ENCODE measurements at regions not wholly inside any gene's neighbourhood (a gene's known extent, or its start where the extent isn't known, plus 50 kb on each side); places are given as distances from the start of the nearest gene placed in this dataset.
A peak's percentile ranks its signal among the peaks of the same experiment; 100 is the strongest.

DNA sequence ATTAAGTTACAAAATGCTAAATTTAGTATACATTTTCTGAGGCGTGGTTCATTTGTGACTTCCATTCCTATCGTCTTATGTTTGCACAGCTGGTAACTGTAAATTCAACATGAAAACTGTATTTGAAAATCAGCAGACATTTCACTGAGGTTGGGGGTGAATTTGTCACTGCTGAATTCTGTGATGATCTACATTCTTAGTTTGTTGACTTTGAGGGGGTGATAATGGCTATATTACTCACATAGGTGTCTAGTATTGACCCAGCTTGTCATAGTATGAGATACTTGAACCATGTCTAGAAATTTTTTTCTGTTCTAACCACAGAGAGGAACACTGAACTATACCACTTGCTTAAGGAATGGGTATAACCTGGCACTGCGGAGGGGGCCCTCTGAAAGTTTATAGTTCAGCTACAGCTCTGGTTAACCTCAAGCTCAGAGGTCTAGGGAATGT, 313.3 kb downstream of the PIK3R1 start:
- no peak for DNase-seq (ENCODE audit: low read depth in 4 of 4, low spot score in 2 of 4)

DNA sequence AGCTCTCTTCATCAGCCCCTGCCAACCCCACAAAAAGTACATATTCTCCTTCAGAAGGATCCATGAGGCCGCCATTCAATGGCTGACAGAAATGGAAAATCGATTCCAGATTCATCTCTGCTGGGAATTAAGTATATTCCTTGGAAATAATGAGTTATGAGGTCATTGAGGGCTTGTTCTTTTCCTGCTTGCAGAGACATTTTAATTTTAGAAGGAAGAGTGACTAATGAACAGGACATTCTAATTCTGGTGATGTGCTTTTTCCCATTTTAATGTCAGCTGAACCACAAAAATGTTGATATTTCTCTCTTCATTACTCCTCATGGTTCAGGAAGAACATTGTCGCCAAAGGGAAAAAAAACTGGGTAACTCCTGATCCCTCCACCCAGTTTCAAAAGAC, 314.0 kb downstream of the PIK3R1 start:
- DNase-seq (ENCODE audit: low read depth in 4 of 4, low spot score in 2 of 4), result no peak

DNA sequence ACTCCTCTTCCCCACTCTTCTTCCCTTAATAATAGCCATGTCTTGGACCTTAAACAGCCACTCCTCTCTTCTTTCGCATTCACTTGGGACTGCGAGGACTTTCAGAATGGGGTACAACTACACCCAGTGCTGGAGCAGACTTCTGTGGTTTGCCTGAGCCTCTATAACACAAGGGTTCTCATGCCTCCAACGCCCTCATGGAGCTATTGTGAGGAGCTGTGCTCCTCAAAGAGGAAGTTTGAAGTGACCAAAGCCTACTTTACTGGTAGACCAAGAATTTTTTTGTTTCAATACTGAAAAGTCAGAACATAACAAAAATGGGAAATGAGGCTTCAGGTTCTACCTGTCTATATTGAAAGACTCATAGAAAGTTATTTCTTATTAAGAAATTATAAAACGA, 316.4 kb downstream of the PIK3R1 start:
- no peak for DNase-seq (ENCODE audit: low read depth in 4 of 4, low spot score in 2 of 4)

DNA sequence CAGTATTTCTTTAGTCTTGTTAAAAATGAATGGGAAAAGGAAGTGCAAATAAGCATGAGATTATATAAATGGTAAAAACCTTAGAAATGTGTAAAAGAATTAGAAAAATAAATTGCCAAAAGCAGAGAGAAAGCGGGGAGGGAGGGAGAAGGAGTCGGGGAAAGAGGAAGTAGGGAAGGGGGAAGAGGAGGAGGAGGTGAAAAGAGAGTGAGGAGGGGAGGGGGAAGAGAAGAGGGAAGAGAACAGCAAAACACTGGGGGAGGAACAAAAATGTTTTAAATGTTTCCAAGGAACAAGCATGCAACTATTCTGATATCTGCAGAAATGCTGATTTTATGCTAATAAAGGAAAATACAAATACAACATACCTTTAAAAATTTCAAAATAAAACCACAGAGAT, 317.5 kb downstream of the PIK3R1 start:
- DNase-seq (ENCODE audit: low read depth in 4 of 4, low spot score in 2 of 4), result no peak

DNA sequence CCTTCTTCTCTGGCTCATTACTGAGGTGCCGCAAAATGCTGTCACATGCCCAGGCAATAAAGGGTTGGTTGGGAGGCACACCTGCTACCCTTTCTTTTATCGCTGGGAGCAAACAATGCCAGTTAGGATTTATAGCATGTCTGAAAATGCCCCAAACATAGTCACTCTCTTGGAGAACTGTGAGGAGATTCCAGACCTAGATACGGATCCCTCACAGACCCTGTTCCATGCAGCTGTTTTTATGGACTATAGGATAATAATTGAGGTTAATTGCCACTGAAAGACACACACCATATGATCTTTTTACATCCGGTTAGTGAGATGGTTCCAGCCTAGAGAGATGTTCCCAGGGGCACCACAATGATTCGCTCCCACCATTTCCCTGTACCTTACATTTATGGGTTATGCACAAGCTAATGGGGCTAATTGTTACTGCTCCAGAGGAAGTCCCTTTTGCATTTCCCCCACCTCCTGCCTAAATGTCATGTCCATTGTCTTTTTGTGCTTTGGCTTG, 318.1 kb downstream of the PIK3R1 start:
- DNase-seq (ENCODE audit: low read depth in 4 of 4, low spot score in 2 of 4), result no peak

DNA sequence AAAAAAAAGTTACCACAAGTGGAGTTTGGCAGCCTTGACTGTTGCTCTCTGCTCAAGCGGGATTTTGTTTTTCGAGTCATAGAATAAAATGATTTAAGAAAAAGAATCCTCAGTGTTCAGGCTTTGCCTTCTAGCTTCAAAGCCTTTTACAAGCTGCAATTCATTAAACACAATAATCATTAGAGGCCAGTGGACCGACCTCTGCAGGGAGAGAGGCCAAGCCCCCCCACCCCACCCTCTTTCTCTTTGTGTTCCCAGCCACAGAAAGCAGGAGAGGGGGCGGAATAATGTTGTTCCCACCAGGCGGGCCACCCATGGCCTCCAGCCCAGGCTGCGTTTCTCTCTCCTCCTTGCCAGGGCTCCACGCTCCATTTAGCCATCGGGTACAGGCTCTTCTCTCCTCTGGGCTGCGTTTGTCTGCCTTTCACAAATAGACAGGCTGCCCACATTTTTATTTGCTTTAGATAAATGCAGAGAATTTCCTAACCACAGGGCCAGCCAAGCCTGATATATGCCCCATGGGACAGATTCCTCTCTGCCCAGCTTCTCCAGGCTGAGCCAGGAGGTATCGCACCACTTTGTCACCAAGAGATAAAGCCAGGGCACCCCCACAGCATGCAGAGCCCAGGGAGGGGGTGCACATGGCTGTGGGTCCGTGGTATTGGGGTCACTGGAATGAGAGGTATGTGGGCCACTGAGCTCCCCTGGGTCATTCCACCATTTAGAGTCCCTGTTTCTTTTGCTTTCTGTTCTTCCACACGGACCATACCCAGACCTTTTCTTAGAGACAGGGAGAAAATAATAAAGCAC, 318.8 kb downstream of the PIK3R1 start:
- DNase-seq (ENCODE audit: low read depth in 4 of 4, low spot score in 2 of 4), result no peak

DNA sequence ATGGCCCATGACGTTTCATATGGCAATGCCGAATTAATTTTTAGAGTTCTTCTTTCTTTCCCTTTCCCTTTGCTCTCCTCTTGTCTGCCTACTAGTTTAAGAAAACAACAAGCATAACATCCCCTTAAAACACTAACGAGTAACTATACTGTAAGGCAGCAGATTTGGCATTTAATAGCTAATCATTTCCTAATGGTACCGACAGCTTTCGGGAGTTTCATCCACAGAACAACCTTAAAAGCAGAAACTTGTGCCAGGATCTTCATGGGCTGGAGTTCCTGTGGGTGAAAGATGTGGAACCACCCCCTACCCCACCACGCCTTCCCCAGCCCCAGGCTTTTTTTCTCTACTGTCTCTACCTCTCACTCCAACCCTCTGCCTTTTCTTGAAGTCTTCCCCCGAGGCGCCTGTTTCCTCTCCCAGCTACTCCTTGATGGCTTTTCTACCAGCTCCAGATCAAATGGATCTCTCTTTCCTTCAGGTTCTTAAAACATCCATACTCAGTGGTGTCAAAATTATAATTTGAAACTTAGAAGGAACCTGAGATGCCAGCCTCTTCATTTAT, 319.5 kb downstream of the PIK3R1 start:
- no peak for DNase-seq (ENCODE audit: low read depth in 4 of 4, low spot score in 2 of 4)

DNA sequence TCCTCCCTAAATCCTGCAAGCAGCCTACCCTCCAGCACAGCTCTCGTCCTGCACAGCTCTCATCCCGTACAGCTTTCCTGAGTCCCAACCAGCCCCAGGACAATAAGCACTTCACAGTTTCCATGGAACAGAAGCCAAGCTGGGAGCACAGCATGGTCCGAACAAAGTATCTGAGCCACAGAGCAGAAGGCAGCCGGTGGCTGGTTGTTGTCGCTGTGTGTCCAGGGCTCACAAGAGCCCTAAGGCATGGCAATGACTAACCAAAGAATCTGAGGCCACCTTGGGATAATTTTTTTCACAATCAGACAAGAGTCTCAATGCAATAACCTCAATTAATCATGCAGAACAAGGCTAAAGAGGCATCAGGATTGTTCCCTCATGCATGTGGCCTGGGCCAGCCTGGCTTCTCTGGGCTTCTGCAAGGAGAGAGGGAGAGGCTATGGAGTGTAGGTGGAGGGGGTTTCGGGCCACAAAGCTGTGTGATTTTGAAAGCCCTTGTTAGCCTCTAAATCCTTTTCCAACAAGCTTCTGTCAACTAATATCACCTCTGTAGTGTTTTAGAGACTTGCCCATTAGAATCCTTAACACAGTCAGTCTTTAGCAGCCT, 323.4 kb downstream of the PIK3R1 start:
- no peak for DNase-seq (ENCODE audit: low read depth in 4 of 4, low spot score in 2 of 4)

DNA sequence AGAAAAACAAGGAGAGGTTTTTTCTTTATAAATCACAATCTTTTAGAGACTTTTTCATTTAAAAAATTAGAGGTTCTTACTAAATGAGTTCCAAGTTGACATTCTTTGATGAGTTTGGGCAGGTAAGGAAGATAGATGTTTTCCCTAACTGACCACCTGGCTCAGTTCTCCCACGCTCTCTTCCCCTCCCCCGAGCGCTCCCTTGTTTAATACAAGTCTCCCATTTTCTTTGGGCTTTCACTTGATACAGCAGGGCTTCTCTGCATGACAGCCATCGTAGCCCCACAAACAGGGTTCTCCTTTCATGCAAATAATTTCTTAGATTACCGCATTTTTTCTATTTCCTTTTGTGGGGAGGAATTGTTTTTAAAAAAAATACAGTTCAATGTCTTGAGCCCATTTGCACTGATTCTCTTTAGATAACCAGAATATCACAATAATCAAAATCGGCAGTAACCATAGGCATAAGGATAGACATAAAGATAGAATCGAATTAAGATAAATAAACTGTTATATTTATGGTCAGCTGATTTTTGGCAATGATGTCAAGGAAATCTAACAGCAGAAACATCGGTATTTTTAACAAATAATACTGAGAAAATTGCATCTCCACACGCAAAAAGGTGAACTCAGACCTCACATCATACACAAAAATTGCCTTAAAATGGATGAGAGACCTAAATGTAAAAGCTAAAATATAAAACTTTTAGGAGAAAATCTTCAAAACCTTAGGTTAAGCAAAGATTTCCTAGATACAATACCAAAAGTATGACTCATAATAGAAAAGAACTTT, 325.4 kb downstream of the PIK3R1 start:
- DNase-seq (ENCODE audit: low read depth in 4 of 4, low spot score in 2 of 4), result no peak

DNA sequence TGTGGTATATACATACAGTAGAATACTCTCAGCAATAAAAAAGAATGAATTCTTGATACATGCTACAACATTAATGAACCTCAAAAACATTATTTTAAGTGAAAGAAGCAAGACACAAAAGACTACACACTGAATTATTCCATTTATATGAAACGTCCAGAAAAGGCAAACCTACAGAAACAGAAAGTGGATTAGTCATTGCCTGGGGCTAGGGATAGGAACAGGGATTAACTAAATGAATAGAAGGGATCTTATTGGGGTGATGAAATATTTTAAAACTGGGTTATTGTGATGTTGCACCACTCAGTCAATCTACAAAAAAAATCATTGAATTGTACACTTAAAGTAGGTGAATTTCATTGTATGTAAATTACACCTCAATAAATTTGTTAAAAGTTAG, 326.7 kb downstream of the PIK3R1 start:
- DNase-seq (ENCODE audit: low read depth in 4 of 4, low spot score in 2 of 4), result no peak

DNA sequence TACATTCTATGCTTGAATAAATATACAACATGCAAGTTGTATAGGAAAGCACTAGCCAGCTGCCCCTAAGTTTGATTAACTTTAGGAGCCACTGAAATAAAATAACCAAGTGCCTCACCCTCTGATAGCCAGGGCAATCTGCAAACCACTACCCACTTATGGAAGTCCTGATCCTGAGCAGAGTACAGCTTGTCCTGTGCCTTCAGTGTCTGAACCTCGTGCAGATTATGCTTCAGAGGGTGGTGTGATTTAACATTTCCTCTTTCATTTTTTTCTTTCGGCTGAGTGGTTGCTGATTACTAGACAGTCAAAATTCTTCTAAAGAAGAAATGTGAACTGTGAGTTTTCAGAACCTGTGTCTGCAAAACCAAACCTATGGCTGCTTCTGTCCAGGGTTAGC, 327.7 kb downstream of the PIK3R1 start:
- DNase-seq (ENCODE audit: low read depth in 4 of 4, low spot score in 2 of 4), result no peak

DNA sequence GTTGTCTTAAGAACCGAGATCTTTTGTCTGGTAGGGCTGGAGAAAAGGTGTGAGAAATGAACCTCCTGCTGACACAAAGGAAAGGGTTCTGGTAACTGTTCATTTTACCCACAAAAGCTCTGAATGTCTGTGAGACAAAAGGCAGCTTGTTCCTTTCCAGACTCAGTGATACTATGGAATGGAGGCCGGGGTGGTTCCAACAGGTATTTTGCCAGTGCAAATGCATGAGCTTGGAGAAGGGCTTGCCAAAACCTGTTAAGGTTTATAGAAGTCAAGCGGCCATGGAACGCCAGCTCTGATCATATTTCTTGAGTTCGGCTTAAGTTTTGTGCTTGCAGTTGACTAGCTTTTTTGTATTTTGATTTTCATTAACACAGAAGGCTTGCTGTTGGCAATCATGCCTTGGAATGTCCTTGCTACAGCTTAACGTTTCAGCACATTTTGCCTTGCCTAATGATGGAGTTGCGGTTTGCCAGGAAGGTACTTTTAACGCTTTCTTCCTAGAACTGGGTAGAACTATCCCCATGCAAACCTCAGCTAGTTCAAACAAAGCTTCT, 328.6 kb downstream of the PIK3R1 start:
- DNase-seq (ENCODE audit: low read depth in 4 of 4, low spot score in 2 of 4), result no peak

DNA sequence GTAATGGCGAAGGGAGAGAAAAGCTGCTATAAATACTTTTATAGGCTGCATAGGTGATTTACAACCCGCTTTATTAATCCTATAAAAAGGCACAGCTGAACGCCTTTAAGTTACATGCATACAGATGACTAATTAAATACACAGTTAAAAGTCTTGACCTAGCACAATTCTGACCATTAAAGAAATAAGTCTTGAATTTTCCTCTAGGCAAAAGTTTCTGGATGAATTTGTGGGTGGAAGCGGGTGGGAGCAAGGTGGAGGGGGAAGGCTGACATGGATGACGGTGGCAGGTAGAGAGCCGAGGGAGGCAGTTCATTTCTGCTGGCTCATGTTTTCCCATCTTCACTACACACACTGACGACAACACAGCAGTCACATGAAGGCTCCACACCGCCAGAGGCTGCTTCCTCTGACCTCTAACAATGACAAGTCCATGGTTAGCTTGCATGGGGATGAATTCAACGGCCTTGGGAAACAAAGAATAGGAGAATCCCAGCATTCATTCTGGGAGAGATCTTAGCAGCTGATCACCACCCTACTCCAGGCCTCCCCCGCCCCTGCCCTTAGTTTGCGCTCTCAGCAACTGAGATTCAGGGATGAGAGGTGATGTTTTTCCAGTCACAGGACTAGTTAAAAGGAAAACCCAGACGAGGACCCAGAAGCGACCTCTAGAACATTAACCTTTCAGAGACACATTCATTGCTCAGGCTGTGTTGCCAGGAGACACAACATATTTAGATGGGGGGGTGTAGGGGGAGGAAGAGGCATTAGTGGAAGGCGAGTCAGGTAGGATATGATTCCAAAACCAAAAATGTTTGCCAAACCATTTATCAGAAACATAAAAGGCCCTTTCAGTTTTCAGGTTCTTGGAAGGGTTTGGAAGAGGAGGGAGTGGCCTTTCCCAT, 329.3 kb downstream of the PIK3R1 start:
- peak in 2 of 4 donors; percentile 61 to 66 for DNase-seq (ENCODE audit: low read depth in 4 of 4, low spot score in 2 of 4)

DNA sequence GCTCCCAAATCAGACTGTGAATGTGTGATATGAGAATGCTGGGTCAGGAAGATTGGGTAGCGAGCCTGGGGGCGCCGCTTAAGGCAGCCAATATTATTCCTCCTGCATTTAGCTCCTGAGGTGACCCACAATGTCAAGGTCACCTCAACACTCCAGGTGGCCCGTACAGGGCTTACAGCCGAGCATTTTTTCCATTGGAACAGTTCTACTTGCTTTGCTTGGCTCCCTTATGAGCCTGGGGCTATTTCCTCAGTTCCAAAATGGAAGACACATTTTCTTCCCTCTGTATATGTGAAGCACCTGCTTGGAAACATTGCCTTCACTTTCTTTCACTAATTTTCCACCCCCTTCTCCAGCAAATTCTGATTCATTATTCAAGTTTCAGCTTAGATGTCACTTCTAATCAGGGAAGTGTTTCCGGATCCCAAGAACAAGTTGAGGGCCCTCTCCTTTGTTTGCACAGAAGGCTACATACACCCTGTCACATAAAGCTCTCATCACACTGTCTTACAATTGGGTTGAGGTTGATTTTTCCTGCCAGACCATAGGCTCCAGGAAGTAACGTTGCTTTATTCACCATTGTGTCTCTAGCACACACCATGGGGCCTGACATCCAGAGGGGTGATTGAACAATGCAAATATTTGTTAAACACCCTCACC, 330.2 kb downstream of the PIK3R1 start:
- DNase-seq (ENCODE audit: low read depth in 4 of 4, low spot score in 2 of 4), result no peak

DNA sequence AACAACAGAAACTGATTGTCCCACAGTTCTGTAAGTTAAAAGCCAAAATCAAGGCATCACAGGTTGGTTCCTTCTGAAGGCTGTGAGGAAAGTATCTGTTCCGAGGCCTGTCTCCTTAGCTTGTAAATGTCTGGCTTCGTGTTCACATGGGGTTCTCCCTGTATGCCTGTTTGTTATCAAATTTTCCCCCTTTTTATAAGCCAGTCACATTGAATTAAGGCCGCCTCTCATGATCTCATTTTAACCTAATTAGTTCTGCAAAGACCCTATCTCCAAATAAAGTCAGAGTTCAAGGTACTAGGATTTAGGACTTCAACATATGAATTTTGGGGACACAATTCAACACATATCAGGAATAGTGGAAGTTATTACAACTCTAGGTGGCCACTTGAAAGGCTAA, 331.5 kb downstream of the PIK3R1 start:
- no peak for DNase-seq (ENCODE audit: low read depth in 4 of 4, low spot score in 2 of 4)

DNA sequence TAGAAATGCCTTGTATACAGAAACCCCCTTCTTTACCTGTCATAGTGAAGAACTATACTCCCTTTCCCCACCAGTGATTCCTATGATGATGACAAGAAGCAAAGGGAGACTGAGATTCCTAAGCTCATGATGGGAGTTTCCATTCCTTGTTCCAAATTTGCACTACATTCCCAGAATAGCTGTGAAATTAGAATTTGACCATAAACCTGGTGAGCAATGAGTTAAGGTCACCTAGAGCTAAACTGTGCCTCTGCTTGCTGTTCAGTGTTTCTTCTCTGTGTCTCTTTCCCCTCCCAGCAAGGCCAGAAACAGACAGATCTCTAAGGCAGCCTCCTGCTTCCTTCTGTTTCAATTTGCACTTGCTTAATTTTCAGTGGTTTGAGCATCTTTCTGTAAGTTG, 332.1 kb downstream of the PIK3R1 start:
- DNase-seq (ENCODE audit: low read depth in 4 of 4, low spot score in 2 of 4), result no peak

DNA sequence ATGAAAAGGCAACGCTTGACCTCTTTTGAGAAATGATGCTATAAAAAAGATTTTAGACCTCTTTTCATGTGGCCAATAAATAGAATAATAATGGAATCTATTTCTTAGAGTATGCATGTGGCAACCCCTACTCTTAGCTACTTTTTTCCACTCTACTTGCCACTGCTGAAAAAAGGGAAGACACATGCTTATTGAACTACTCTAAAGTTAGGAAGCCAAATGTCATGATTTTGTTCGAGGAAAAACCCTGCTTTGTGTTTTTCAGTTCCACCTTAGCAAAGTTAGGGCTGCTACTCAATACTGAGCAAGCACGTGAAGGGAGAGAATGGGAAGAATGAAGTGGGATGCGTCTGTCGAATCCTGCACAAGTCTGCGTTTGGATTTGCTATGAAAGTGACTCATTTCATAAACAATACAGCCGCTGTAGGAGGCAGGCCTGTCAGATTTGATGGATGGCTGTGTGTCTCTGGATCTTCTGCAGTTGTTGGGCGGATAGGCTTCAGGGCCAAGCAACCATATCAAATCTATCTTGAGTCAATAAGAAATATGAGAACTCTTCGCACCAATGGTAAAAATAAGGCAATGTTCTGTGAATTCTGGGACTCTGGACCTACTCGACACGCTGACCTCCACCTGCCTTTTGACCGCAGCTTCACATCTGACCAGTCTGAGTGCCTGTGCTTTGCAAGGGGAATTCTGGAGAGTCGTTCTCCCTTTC, 333.6 kb downstream of the PIK3R1 start:
- DNase-seq (ENCODE audit: low read depth in 4 of 4, low spot score in 2 of 4), result no peak

DNA sequence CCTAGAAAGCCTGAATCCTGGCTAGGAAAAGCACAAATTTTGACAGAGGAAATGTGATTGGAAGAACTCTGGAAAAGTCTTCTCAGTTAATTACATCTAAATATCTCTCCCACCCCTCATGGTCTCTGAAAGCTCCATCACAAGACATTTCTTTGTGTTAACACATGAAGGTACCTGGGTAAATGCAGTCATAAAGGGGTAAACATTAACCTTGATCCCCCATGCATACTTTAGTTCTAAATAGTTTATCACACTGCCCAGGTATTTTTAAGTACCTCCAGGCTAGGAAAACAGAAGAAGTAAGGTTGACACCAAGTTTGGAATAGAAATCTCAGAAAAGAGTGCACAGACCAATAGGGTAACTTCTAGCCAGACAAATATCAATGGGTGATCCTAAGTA, 334.5 kb downstream of the PIK3R1 start:
- no peak for DNase-seq (ENCODE audit: low read depth in 4 of 4, low spot score in 2 of 4)

DNA sequence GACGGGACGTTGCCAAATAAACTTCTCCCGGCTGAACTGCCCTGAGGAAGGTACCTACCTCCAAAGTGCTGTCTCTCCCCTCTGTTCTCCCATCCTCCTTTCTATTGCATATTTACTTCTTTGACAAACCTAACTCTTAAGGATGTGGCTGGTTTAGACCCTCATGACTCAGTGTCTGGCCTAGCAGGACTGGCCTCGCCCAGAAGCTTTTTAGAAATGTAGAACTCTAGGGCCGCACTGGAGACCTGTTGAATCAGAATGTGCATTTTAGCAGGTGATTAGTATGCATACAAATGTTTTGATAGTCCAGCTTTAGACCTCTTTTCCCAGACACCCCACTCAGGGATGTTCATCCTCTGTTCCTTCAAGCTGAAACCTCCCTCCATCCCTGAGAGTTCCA, 335.9 kb downstream of the PIK3R1 start:
- DNase-seq (ENCODE audit: low read depth in 4 of 4, low spot score in 2 of 4), result no peak
